Transverse colon (tissue), 4 donors: ENCODE measurements at regions not wholly inside any gene's neighbourhood (a gene's known extent, or its start where the extent isn't known, plus 50 kb on each side); places are given as distances from the start of the nearest gene placed in this dataset.

Source experiments
- DNase-seq: peaks from one replicate; pipeline ENCODE4 v3.0.0-alpha.2; 2019
- H3K27ac ChIP-seq, 4 donors: fragments of 200-600 bp; sonication (generic); 2 replicates each; pipeline ENCODE4 v1.5.1; 2016 to 2018; ENCODE audit warnings: inconsistent platforms in 4 of 4
- H3K27me3 ChIP-seq: fragments of 200-600 bp; sonication (generic); 2 replicates; pipeline ENCODE4 v1.5.1; 2017; ENCODE audit warnings: inconsistent platforms
- H3K36me3 ChIP-seq, 4 donors: fragments of 200-600 bp; sonication (generic); 2 replicates each; pipeline ENCODE4 v1.5.1; 2017 to 2019; ENCODE audit warnings: inconsistent platforms in 4 of 4
- H3K4me1 ChIP-seq, 4 donors: fragments of 200-600 bp; sonication (generic); 2 replicates each; pipeline ENCODE4 v1.5.1; 2017 to 2020; ENCODE audit warnings: inconsistent platforms in 4 of 4
- H3K4me3 ChIP-seq, 4 donors: fragments of 200-600 bp; sonication (generic); 1 replicate in 1 of 4; 2 replicates in 3 of 4; pipeline versions ENCODE4 v1.5.1 to v1.6.1; 2017 to 2019; ENCODE audit warnings: inconsistent platforms in 4 of 4
- H3K9me3 ChIP-seq, 2 donors: fragments of 200-600 bp; sonication (generic); 2 replicates each; pipeline ENCODE4 v1.5.1; 2017 to 2019; ENCODE audit warnings: inconsistent platforms in 2 of 2
- EP300 ChIP-seq: sonication (generic); formaldehyde crosslinking; IDR thresholded peaks from one replicate; pipeline ENCODE4 v1.6.1; 2017; ENCODE audit warnings: antibody characterized with exemption, low read depth
- POLR2A ChIP-seq: fragments of 450-650 bp; IDR thresholded peaks from one replicate; pipeline ENCODE4 v1.6.1; 2016; ENCODE audit warnings: antibody characterized with exemption, mild to moderate bottlenecking, moderate library complexity
- POLR2AphosphoS5 ChIP-seq, 3 donors: sonication (generic); formaldehyde crosslinking; IDR thresholded peaks; one replicate each; pipeline ENCODE4 v1.6.1; 2016; ENCODE audit warnings: antibody characterized with exemption in 3 of 3
- WGBS, 2 donors: methylation state at CpG; one replicate each; pipeline ENCODE4 v1.1.5; 2018; ENCODE audit warnings: low coverage in 1 of 2; 5-methylcytosine and 5-hydroxymethylcytosine counted together
- in situ Hi-C, 4 donors: fragments of 200-750 bp; cut with MboI; loops; one replicate each; pipeline versions ENCODE4 v1.15.0 to v1.15.1; 2017; ENCODE audit warnings: low sequenced_read_pairs in 3 of 4, low pct_ligation_motif_present in 1 of 4, low pct_unique_long_range_greater_than_20kb in 1 of 4
- intact Hi-C: fragments of 100-400 bp; cut with DNase I; formaldehyde crosslinking; loops from one replicate; pipeline ENCODE4 v1.15.1; 2023; ENCODE audit warnings: low total_unique reads
- TF ChIP-seq, protein P1 (sequence below), 5 experiments: fragments of 200-600 bp in 3 of 5; fragments of 450-650 bp in 2 of 5; sonication (generic) in 3 of 5; IDR thresholded peaks; 1 replicate in 2 of 5; 2 replicates in 3 of 5; pipeline ENCODE4 v1.5.1; 2016 to 2017; ENCODE audit warnings: antibody characterized with exemption in 5 of 5, inconsistent platforms in 3 of 5, mild to moderate bottlenecking in 2 of 5, moderate library complexity in 1 of 5

GRCh38 chr7:89666136-89666835 lies 488.0 kb upstream of the STEAP1 start:
- TF ChIP-seq POLR2A (no peak), EP300 (no peak)
- Histone ChIP-seq H3K36me3 (no peaks in the 10 kb centered on the region), H3K9me3 (no peaks in the 10 kb centered on the region), H3K27me3 (no peaks in the 10 kb centered on the region), H3K4me1 (no peaks in the 10 kb centered on the region), H3K4me3 (no peak overlapping the region), H3K27ac (no peak overlapping the region)
- intact Hi-C loops (no loop called here), in situ Hi-C loops (no loop called here)
- DNase-seq: no peak
- whole genome bisulfite sequencing, 2 donors: 63 to 64% methylated on average over 4 of the region's 4 CpGs

DNA sequence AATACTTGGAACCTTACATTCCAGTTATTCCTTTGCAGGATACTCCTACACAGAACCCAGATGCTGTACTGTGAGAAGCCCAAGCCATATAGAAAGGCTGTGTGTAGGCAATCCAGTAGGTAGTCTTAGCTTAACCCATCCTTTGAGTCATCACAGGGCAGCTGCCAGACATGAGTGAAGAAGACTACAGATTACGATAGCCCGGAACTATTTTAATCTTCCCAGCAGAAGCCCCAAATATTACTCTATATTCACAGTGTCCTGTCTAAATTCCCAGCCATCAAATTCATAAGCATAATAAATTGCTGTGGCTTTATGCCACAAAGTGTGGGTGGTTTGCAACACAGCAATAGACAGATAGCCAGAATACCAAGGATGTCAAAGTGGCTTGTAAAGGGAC lies 474.1 kb upstream of the STEAP1 start:
- Histone ChIP-seq H3K9me3 (no peaks in the 10 kb centered on the region), H3K27ac (no peak overlapping the region), H3K4me3 (no peak overlapping the region), H3K4me1 (no peaks in the 10 kb centered on the region), H3K36me3 (no peaks in the 10 kb centered on the region), H3K27me3 (no peaks in the 10 kb centered on the region)
- in situ Hi-C loops: no loop called here
- DNase-seq: no peak
- WGBS, 2 donors: 70 to 93% methylated on average over 2 of the region's 2 CpGs
- intact Hi-C loops: no loop called here
- no peak for TF ChIP-seq POLR2A
- no peak for TF ChIP-seq EP300
- TF ChIP-seq, protein P1, sequence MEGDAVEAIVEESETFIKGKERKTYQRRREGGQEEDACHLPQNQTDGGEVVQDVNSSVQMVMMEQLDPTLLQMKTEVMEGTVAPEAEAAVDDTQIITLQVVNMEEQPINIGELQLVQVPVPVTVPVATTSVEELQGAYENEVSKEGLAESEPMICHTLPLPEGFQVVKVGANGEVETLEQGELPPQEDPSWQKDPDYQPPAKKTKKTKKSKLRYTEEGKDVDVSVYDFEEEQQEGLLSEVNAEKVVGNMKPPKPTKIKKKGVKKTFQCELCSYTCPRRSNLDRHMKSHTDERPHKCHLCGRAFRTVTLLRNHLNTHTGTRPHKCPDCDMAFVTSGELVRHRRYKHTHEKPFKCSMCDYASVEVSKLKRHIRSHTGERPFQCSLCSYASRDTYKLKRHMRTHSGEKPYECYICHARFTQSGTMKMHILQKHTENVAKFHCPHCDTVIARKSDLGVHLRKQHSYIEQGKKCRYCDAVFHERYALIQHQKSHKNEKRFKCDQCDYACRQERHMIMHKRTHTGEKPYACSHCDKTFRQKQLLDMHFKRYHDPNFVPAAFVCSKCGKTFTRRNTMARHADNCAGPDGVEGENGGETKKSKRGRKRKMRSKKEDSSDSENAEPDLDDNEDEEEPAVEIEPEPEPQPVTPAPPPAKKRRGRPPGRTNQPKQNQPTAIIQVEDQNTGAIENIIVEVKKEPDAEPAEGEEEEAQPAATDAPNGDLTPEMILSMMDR (IDR thresholded peaks at IDR 0.05): no peak
- no peak for TF ChIP-seq POLR2AphosphoS5 (IDR thresholded peaks at IDR 0.05)

- Histone ChIP-seq H3K27ac (no peak overlapping the region), H3K27me3 (no peaks in the 10 kb centered on the region), H3K9me3 (no peaks in the 10 kb centered on the region), H3K4me1 (no peaks in the 10 kb centered on the region), H3K4me3 (no peak overlapping the region), H3K36me3 (no peaks in the 10 kb centered on the region)
- WGBS, 2 donors: 25% methylated on average over 1 of the region's 1 CpG; no CpG with 5 or more reads in 1 of the 2 donors
- DNase-seq: no peak
- in situ Hi-C loops (no loop called here), intact Hi-C loops (no loop called here)
- TF ChIP-seq, protein P1 (IDR thresholded peaks at IDR 0.05): no peak
- TF ChIP-seq POLR2AphosphoS5 (IDR thresholded peaks at IDR 0.05): no peak
- TF ChIP-seq POLR2A: no peak
- no peak for TF ChIP-seq EP300
Measured at GRCh38 chr7:89681448-89681847, 472.8 kb upstream of the STEAP1 start.

DNA sequence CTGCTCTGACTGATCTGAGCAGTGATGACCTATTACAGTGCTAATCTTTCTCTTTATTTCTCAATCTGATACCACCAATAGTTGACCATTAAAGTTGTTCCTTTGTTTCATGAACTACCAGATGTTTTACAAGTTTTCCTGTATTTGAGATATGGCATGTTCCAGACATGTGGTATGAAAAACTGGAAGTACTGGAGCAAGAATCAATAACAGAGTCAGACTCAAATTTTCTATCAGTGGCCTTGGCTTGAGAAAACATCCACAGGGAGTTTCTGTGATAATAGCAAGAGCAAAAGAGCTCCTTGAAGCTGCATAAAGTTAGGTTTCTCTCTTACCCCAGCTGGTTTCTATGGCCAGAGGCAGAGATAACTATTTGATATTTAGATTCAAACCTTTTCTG lies 469.0 kb upstream of the STEAP1 start:
- Histone ChIP-seq H3K27ac (no peak overlapping the region), H3K27me3 (no peaks in the 10 kb centered on the region), H3K36me3 (no peaks in the 10 kb centered on the region), H3K4me3 (no peak overlapping the region), H3K4me1 (no peaks in the 10 kb centered on the region), H3K9me3 (no peaks in the 10 kb centered on the region)
- DNase-seq: no peak
- TF ChIP-seq EP300 (no peak), POLR2A (no peak), POLR2AphosphoS5 (IDR thresholded peaks at IDR 0.05) (no peak)
- TF ChIP-seq, protein P1 (IDR thresholded peaks at IDR 0.05): no peak
- in situ Hi-C loops: no loop called here
- intact Hi-C loops: no loop called here

GRCh38 chr7:89687211-89687610 lies 467.1 kb upstream of the STEAP1 start:
- no peaks in the 10 kb centered on the region for H3K4me1 ChIP-seq
- intact Hi-C loops: no loop called here
- no peak for DNase-seq
- H3K36me3 ChIP-seq: no peaks in the 10 kb centered on the region
- no peaks in the 10 kb centered on the region for H3K27me3 ChIP-seq
- TF ChIP-seq POLR2AphosphoS5 (IDR thresholded peaks at IDR 0.05) (no peak), EP300 (no peak), POLR2A (no peak)
- TF ChIP-seq, protein P1 (IDR thresholded peaks at IDR 0.05): no peak
- in situ Hi-C loops: no loop called here
- 39 to 63% methylated on average over 2 of the region's 2 CpGs for WGBS, 2 donors
- H3K27ac ChIP-seq: no peak overlapping the region
- H3K4me3 ChIP-seq: no peak overlapping the region
- H3K9me3 ChIP-seq: no peaks in the 10 kb centered on the region
